Urinary bladder (tissue), 3 donors: ENCODE measurements at regions not wholly inside any gene's neighbourhood (a gene's known extent, or its start where the extent isn't known, plus 50 kb on each side); places are given as distances from the start of the nearest gene placed in this dataset.
"Not testable (repeated sequence)": the region's sequence is repeated elsewhere in the genome, so short reads cannot be mapped to it uniquely, and the experiment has no call there.

Source experiments
- DNase-seq: peaks from one replicate; pipeline ENCODE4 v3.0.0-alpha.2; 2015; ENCODE audit errors: extremely low spot score
- H3K27ac ChIP-seq: one replicate; pipeline ENCODE4 v1.5.1; 2013; ENCODE audit warnings: low read depth, mild to moderate bottlenecking, moderate library complexity
- H3K36me3 ChIP-seq: one replicate; pipeline ENCODE4 v1.6.1; 2013; ENCODE audit warnings: mild to moderate bottlenecking, moderate library complexity; ENCODE audit not compliant: insufficient read depth
- H3K4me1 ChIP-seq: one replicate; pipeline ENCODE4 v1.6.1; 2013; ENCODE audit warnings: mild to moderate bottlenecking, moderate library complexity; ENCODE audit not compliant: insufficient read depth
- H3K4me3 ChIP-seq: one replicate; pipeline ENCODE4 v1.5.1; 2013; ENCODE audit warnings: low read depth, low read length
- WGBS: extraction: QIAGEN DNeasy Blood & Tissue Kit; methylation state at CpG from one replicate; pipeline ENCODE4 v1.1.7; 2013; 5-methylcytosine and 5-hydroxymethylcytosine counted together
- donor health status: healthy with polysubstance abuse.
- donor health status: healthy.

DNA sequence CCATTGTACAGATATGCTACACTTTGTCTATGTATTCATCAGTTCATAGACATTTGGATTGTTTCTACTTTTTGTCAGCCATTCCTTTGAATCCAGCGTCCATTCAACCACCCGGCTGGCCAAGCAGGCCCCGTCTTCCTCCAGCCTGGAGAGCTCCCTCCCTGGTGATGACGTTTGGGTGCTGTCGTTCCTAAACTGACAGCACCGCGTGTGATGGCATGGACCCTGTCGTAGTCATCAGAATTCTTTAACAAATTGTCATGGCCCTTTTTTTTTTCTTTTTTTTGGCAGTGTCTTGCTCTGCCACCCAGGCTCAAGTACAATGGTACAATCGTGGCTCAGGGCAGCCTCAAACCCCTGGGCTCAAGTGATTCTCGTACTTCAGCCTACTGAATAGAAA is 138.6 kb upstream of the ERRFI1 start:
- H3K36me3 ChIP-seq, result no peaks in the 10 kb centered on the region
- DNase-seq, result no peak
- no peak overlapping the region for H3K4me3 ChIP-seq
- 90% methylated on average over 10 of the region's 10 CpGs for WGBS
- H3K4me1 ChIP-seq, result no peaks in the 10 kb centered on the region
- no peak overlapping the region for H3K27ac ChIP-seq

DNA sequence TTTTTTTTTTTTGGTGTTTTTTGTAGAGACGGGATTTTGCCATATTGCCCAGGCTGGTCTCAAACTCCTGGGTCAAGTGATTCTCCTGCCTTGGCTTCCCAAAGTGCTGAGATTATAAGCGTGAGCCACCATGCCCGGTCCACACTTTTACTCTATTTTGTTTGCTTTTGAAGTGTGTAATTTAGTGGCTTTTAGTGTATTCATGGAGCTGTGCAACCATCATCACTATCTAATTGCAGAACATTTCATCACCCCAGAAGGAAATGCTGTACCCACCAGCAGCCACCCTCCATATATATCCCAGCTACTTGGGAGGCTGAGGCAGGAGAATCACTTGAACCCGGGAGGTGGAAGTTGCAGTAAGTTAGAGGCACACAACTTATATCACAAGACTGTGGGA is 136.9 kb upstream of the ERRFI1 start:
- H3K4me1 ChIP-seq, result no peaks in the 10 kb centered on the region
- no peaks in the 10 kb centered on the region for H3K36me3 ChIP-seq
- H3K27ac ChIP-seq, result no peak overlapping the region
- H3K4me3 ChIP-seq, result no peak overlapping the region
- WGBS, result 97% methylated on average over 4 of the region's 4 CpGs
- DNase-seq, result no peak

DNA sequence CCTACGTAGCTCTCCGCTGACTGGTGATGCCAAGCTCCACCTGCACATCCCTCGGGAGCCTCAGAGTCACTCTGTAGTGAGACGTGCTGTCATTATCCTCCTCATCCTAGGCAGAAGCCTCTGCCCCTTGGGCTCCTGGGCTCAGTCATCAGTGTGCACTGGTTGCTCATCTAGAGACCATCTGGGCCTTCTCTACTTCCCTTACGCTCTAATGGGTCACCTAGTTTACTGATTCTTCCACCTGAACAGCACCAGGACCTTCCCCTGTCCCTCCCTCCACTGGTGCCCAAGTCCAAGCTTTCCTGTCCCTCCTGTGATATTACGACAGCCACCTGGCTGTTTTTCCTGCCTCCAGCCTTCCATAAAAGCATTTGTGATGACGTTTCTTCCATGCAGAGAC is 136.1 kb upstream of the ERRFI1 start:
- Histone ChIP-seq H3K4me1 (no peaks in the 10 kb centered on the region), H3K27ac (no peak overlapping the region), H3K4me3 (no peak overlapping the region), H3K36me3 (no peaks in the 10 kb centered on the region)
- DNase-seq, result no peak
- 91% methylated on average over 7 of the region's 7 CpGs for WGBS

DNA sequence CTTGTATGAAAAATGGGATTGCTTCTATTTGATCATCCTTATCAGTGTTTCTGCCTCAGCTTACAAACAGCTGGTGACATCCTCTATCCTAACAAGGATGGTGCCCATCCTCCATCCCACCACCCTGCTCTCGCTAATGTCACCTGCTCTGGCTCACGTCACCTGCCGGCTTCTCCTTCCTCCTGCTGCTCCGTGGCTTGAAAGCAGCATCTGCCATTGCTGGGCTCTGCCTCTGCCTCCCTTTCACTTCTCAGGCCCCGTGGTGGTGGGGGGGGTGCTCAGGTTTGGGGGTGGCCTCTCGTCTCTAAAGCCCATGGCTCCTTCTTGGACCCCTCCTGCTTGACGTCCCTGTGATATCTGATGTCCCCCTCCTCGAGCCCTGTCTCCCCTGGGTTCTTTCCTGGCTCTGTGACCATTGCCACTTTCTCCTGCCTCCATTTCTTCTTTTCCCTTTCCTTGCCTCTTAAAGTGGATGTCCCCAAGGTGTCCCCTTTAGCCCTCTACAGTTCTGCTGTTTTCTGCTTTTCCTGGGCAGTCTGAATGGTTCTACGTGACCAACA is 135.5 kb upstream of the ERRFI1 start:
- WGBS, result 86% methylated on average over 9 of the region's 9 CpGs

DNA sequence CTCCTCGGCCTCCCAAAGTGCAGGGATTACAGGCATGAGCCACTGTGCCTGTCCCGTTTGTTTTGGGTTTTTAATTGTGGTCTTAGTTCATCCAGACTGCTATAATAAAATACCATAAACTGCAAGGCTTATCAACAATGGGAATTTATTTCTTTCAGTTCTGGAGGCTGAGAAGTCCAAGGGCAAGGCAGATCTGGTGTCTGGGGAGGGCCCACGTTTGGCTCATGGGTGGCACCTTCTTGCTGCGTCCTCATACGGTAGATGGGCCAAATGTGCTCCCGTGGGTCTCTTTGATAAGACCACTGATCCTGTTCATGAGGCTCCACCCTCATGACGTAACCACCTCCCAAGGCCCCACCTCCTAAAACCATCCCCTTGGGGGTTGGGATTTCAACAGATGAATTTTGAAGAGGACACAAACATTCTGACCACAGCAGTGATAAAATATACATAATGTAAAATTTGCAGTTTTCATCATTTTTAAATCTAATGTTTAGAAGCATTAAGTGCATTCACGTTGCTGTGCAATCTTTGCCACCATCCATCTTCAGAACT is 133.4 kb upstream of the ERRFI1 start:
- H3K36me3 ChIP-seq, result no peaks in the 10 kb centered on the region
- H3K4me1 ChIP-seq, result no peaks in the 10 kb centered on the region
- WGBS, result 86% methylated on average over 8 of the region's 8 CpGs
- H3K27ac ChIP-seq, result no peak overlapping the region
- DNase-seq, result no peak
- no peak overlapping the region for H3K4me3 ChIP-seq

More for the DNA sequence above, 135.5 kb upstream of the ERRFI1 start:
- H3K4me3 ChIP-seq, result no peak overlapping the region
- H3K36me3 ChIP-seq, result no peaks in the 10 kb centered on the region
- H3K27ac ChIP-seq, result no peak overlapping the region
- H3K4me1 ChIP-seq, result no peaks in the 10 kb centered on the region
- DNase-seq, result no peak

DNA sequence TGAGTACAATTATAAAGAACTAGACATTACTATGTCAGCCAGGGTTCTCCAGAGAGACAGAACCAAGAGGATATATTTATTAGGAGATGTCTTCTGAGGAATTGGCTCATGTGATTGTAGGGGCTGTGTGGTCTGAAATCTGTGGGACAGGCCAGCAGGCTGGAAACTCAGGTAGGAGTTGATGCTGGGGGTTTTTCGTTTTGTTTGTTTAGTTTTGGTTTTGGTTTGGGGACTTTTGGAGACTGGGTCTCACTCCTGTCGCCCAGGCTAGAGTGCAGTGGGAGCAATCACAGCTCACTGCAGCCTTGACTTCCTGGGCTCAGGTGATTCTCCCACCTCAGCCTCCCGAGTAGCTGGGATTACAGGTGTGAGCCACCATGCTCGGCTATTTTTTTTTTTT is 132.9 kb upstream of the ERRFI1 start:
- Histone ChIP-seq H3K27ac (no peak overlapping the region), H3K4me1 (no peaks in the 10 kb centered on the region), H3K36me3 (no peaks in the 10 kb centered on the region), H3K4me3 (no peak overlapping the region)
- 96% methylated on average over 4 of the region's 4 CpGs for WGBS
- DNase-seq, result no peak

DNA sequence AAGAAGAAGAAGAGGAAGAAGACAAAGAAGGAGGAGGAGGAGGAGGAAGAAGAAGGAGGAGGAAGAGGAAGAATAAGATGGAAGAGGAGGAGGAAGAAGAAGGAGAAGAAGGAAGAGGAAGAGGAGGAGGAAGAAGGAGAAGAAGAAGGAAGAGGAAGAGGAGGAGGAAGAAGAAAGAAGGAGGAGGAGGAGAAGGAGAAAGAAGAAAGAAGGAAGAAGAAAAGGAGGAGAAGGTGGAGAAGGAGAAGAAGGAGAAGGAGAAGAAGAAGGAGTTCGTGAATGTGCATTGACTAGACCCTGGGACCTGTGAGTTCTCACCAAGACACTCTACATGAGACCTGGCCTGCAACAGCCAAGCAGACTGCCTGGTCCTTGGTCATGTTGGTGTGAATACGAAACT is 131.7 kb upstream of the ERRFI1 start:
- H3K27ac ChIP-seq, result no peak overlapping the region

DNA sequence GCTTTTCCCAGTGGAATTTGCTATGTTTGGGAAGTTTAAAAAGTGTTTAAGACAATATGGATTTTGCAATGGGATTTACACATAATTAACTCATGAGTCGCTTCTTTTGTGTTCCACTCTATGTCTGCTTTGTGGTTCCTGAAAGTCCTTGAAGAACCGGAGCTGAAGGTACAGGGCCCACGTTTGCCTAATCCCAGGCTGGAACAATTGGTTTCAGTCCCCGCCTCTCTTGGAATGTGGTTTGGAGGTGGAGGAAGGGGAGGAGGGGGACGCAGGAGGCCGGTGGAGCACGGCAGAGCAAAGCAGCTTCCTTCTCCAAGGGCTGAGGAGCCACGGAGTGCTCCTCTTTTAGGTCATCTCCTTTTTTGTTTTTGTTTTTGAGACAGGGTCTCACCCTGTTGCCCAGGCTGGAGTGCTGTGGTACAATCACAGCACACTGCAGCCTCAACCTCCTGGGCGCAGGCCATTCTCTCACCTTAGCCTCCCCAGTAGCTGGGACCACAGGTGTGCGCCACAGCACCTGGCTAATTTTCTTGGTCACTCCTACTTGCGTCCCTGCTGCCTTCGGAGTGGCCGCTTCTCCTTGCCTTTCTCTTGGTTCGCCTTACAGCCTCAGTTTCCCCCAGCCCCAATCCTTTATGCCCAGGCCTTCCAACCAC is 129.5 kb upstream of the ERRFI1 start:
- Histone ChIP-seq H3K36me3 (no peaks in the 10 kb centered on the region), H3K4me1 (no peaks in the 10 kb centered on the region), H3K4me3 (no peak overlapping the region), H3K27ac (no peak overlapping the region)
- WGBS, result 72% methylated on average over 14 of the region's 14 CpGs
- DNase-seq, result no peak

More for the DNA sequence above, 131.7 kb upstream of the ERRFI1 start:
- DNase-seq, result no peak
- no peak overlapping the region for H3K4me3 ChIP-seq
- 95% methylated on average over 2 of the region's 2 CpGs for WGBS
- H3K4me1 ChIP-seq, result no peaks in the 10 kb centered on the region
- H3K36me3 ChIP-seq, result no peaks in the 10 kb centered on the region

DNA sequence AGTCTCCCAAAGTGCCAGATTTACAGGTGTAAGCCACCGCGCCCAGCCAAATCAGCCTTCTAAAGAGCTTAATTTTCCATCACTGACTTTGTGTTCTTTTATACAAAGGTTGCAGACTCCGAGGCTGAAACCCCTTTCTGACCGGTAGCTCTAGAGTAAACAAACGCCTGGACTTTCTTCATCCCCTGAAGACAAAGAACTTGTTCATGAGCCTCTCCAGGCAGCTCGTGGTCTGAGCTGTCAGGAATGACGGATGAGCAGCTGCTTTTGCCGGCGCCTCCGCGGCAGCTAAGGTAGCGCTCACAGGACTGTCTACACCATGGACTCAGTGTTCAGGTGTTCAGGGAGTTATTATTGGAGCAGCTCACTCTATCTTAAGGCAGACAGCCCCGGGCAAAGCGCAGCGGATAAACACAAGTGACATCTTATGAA is 128.5 kb upstream of the ERRFI1 start:
- no peak for DNase-seq
- WGBS, result 34% methylated on average over 15 of the region's 15 CpGs

DNA sequence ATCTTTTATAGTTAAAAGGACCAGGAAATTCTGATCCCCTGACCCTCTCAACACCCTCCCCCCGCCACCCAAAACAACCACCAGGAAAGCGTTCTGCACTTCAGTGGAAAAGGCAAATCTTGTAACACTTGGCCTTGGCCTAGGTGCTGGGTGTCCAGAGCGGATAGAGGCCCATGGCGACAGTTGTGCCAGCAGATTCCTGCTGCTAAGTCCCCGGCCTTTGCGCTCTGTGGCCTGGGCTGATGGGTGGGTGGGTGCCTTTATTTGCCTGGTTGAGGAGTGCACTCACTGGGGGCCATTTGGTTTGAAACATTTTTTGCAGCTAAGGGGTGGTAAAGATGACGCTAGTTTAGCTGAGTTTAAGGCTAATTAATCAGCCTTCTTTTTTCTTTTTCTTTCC is 127.9 kb upstream of the ERRFI1 start:
- no peak for DNase-seq
- H3K4me3 ChIP-seq, result no peak overlapping the region
- WGBS, result 97% methylated on average over 7 of the region's 7 CpGs
- H3K4me1 ChIP-seq, result no peaks in the 10 kb centered on the region
- no peak overlapping the region for H3K27ac ChIP-seq
- no peaks in the 10 kb centered on the region for H3K36me3 ChIP-seq

More for the DNA sequence above, 128.5 kb upstream of the ERRFI1 start:
- H3K36me3 ChIP-seq, result no peaks in the 10 kb centered on the region
- no peaks in the 10 kb centered on the region for H3K4me1 ChIP-seq
- no peak overlapping the region for H3K4me3 ChIP-seq
- H3K27ac ChIP-seq, result no peak overlapping the region

DNA sequence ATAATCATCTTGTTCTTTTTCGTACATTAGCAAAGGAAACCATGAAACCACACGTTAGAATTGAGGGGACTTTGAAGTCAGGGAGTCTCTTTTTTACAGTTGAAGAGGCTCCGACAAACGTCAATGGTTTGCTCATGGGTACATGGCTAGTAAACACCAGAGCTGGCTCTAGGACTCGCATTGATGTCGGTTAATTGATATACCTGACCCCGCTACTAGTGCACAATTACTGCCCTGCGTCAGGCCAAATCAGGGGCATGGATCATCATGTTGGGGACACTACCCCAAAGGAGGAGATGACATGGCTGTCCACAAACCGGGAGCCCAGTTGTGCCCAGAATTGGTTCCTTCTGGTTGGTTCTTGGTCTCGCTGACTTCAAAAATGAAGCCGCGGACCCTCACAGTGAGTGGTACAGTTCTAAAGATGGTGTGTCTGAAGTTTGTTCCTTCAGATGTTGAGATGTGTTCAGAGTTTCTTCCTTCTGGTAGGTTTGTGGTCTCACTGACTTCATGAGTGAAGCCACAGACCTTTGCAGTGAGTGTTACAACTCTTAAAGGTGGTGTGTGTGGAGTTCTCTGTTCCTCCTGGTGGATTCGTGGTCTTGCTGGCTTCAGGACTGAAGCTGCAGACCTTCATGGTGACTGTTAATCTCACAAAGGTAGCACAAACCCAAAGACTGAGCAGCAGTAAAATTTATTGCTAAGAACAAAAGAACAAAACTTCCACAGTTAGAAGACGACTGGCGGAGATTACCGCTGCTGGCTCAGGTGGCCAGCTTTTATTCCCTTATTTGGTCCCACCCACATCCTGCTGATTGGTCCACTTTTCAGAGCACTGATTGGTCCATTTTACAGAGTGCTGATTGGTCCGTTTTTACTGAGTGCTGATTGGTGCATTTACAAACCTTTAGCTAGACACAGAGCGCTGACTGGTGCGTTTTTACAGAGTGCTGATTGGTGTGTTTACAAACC is 126.9 kb upstream of the ERRFI1 start:
- no peaks in the 10 kb centered on the region for H3K36me3 ChIP-seq
- H3K27ac ChIP-seq, result no peak overlapping the region
- no peak overlapping the region for H3K4me3 ChIP-seq
- H3K4me1 ChIP-seq, result no peaks in the 10 kb centered on the region
- DNase-seq, result no peak
- 93% methylated on average over 19 of the region's 19 CpGs for WGBS

DNA sequence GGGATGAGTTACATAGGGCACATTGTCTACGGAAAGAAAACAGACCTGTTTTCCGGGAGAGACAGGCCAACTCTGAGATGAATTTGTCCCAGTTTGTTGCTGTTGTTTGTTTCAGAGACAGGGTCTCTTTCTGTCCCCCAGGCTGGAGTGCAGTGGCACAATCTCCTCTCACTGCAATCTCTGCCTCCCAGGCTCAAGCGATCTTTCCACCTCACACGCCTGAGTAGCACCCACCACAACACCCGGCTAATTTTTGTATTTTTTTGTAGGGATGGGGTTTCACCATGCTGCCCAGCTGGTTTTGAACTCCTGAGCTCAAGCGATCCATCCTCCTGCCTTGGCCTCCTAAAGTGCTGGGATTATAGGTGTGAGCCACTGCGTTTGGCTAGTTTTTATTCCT is 125.5 kb upstream of the ERRFI1 start:
- Histone ChIP-seq H3K27ac (no peak overlapping the region), H3K36me3 (no peaks in the 10 kb centered on the region), H3K4me3 (no peak overlapping the region), H3K4me1 (no peaks in the 10 kb centered on the region)
- no peak for DNase-seq
- WGBS, result 88% methylated on average over 7 of the region's 7 CpGs

DNA sequence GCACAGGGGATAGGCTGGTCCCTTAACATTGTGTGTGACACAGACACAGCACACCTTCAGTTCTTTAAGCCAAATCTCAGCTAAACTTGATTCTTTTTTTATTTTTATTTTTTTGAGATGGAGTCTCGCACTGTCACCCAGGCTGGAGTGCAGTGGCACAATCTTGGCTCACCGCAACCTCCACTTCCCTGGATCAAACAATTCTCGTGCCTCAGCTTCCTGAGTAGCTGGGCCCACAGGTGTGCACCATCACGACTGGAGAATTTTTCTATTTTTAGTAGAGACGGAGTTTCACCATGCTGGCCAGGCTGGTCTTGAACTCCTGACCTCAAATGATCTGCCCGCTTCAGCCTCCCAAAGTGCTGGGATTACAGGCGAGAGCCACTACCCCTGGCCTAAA is 123.6 kb upstream of the ERRFI1 start:
- WGBS, result 89% methylated on average over 7 of the region's 7 CpGs
- not testable (repeated sequence) for H3K27ac ChIP-seq, H3K4me3 ChIP-seq, DNase-seq, H3K4me1 ChIP-seq, H3K36me3 ChIP-seq
